SK-N-SH (cell line): ENCODE measurements at regions not wholly inside any gene's neighbourhood (a gene's known extent, or its start where the extent isn't known, plus 50 kb on each side); places are given as distances from the start of the nearest gene placed in this dataset.

Experiments
- CTCF ChIA-PET: fragments of 300-600, 350-600 bp; formaldehyde crosslinking; extraction: SDS; loops from one replicate; lab custom pipeline; 2021; lab: Yijun Ruan, JAX
- POLR2A ChIA-PET: fragments of 350-600 bp; sonication (Branson Sonifier 250); formaldehyde crosslinking; extraction: SDS; loops from one replicate; lab custom pipeline; 2020; ENCODE audit warnings: antibody characterized with exemption, inconsistent platforms; lab: Yijun Ruan, JAX
- DNase-seq: peaks from one replicate; pipeline ENCODE4 v3.0.0; 2012
- H2AFZ ChIP-seq: fragments of 200-600 bp; sonication (generic); 2 replicates; pipeline ENCODE4 v1.8.1; 2016; ENCODE audit warnings: antibody characterized with exemption, mild to moderate bottlenecking, low read depth
- H3F3A ChIP-seq: fragments of 200-600 bp; sonication (generic); replicated peaks from 2 replicates; pipeline ENCODE3; 2016; ENCODE audit warnings: antibody characterized with exemption, mild to moderate bottlenecking; ENCODE audit not compliant: insufficient read depth
- H3K27ac ChIP-seq, 2 experiments: fragments of 200-500 bp in 1 of 2; fragments of 200-600 bp in 1 of 2; sonication (Bioruptor generic) in 1 of 2; sonication (generic), shearing (Covaris generic) in 1 of 2; 2 replicates each; pipeline versions ENCODE4 v1.5.1 to v1.6.1; 2014 to 2016; ENCODE audit warnings: low read depth in 2 of 2, inconsistent platforms in 1 of 2, low read length in 1 of 2, mild to moderate bottlenecking in 1 of 2, mixed read lengths in 1 of 2
- H3K27me3 ChIP-seq: fragments of 200-600 bp; sonication (generic), shearing (Covaris generic); 2 replicates; pipeline ENCODE4 v1.6.1; 2016; ENCODE audit warnings: mixed run types; ENCODE audit not compliant: insufficient read depth
- H3K36me3 ChIP-seq, 2 experiments: fragments of 200-500 bp in 1 of 2; fragments of 200-600 bp in 1 of 2; sonication (Bioruptor generic) in 1 of 2; sonication (generic) in 1 of 2; replicated peaks in 1 of 2; 2 replicates each; pipeline versions ENCODE3 to v1.5.1; 2014 to 2016; ENCODE audit warnings: low read length in 1 of 2, mild to moderate bottlenecking in 1 of 2; ENCODE audit not compliant: insufficient read depth in 2 of 2, control insufficient read depth in 1 of 2
- H3K4me1 ChIP-seq, 2 experiments: fragments of 200-500 bp in 1 of 2; fragments of 200-600 bp in 1 of 2; sonication (Bioruptor generic) in 1 of 2; sonication (generic), shearing (Covaris generic) in 1 of 2; 2 replicates each; pipeline versions ENCODE4 v1.5.1 to v1.6.1; 2014 to 2016; ENCODE audit warnings: low read depth in 1 of 2, low read length in 1 of 2, mixed run types in 1 of 2; ENCODE audit not compliant: insufficient read depth in 2 of 2, control insufficient read depth in 1 of 2
- H3K4me2 ChIP-seq: fragments of 200-600 bp; sonication (generic), shearing (Covaris generic); 2 replicates; pipeline ENCODE4 v1.6.1; 2017; ENCODE audit warnings: mixed run types
- H3K4me3 ChIP-seq, 2 experiments: fragments of 200-500 bp in 1 of 2; fragments of 200-600 bp in 1 of 2; sonication (Bioruptor generic) in 1 of 2; sonication (generic), shearing (Covaris generic) in 1 of 2; 2 replicates each; pipeline versions ENCODE4 v1.5.1 to v1.8.1; 2014 to 2016; ENCODE audit warnings: low read depth in 2 of 2, inconsistent platforms in 1 of 2, low read length in 1 of 2, mild to moderate bottlenecking in 1 of 2, mixed read lengths in 1 of 2, moderate library complexity in 1 of 2
- H3K79me2 ChIP-seq: fragments of 200-600 bp; sonication (generic); 2 replicates; pipeline ENCODE4 v1.8.1; 2017; ENCODE audit warnings: mild to moderate bottlenecking; ENCODE audit not compliant: insufficient read depth
- H3K9ac ChIP-seq: fragments of 200-600 bp; sonication (generic); 2 replicates; pipeline ENCODE4 v1.6.1; 2017; ENCODE audit warnings: mixed run types
- H3K9me2 ChIP-seq: fragments of 200-600 bp; sonication (generic); 2 replicates; pipeline ENCODE4 v1.6.1; 2017; ENCODE audit warnings: mixed run types
- H3K9me3 ChIP-seq: fragments of 200-600 bp; sonication (generic); 2 replicates; pipeline ENCODE4 v1.6.1; 2017; ENCODE audit warnings: mixed run types, mild to moderate bottlenecking, moderate library complexity
- H4K20me1 ChIP-seq: fragments of 200-600 bp; sonication (generic); 2 replicates; pipeline ENCODE4 v1.6.1; 2017; ENCODE audit warnings: mild to moderate bottlenecking, mixed run types; ENCODE audit not compliant: insufficient read depth
- EP300 ChIP-seq, 2 experiments: IDR thresholded peaks; 2 replicates each; pipeline versions ENCODE4 v1.4.0 to v1.6.1; 2012; ENCODE audit warnings: borderline replicate concordance in 1 of 2, low read depth in 1 of 2, low read length in 1 of 2
- FOSL2 ChIP-seq: IDR thresholded peaks from 2 replicates; pipeline ENCODE4 v1.4.0; 2012; ENCODE audit warnings: low read depth, mild to moderate bottlenecking, moderate library complexity, borderline replicate concordance
- GATA2 ChIP-seq: sonication (generic); formaldehyde crosslinking; IDR thresholded peaks from 2 replicates; pipeline ENCODE4 v1.5.0; 2020; ENCODE audit warnings: mild to moderate bottlenecking, missing genetic modification reagents
- JUND ChIP-seq: IDR thresholded peaks from 2 replicates; pipeline ENCODE4 v1.4.0; 2012
- NFIC ChIP-seq: IDR thresholded peaks from 2 replicates; pipeline ENCODE4 v1.4.0; 2012; ENCODE audit warnings: borderline replicate concordance
- NRF1 ChIP-seq: IDR thresholded peaks from 2 replicates; pipeline ENCODE4 v1.6.1; 2012; ENCODE audit warnings: low read depth, mild to moderate bottlenecking, low read length
- POLR2AphosphoS5 ChIP-seq: IDR thresholded peaks from 2 replicates; pipeline ENCODE4 v1.6.1; 2012; ENCODE audit warnings: low read depth, low read length
- RAD21 ChIP-seq: IDR thresholded peaks from 2 replicates; pipeline ENCODE4 v1.6.1; 2012; ENCODE audit warnings: mild to moderate bottlenecking, low read length
- RCOR1 ChIP-seq: fragments of 150-350 bp; IDR thresholded peaks from 2 replicates; pipeline ENCODE4 v1.6.1; 2017; ENCODE audit warnings: antibody characterized with exemption, low read length
- RFX5 ChIP-seq: IDR thresholded peaks from 2 replicates; pipeline ENCODE4 v1.6.1; 2012; ENCODE audit warnings: mild to moderate bottlenecking, improper control_type of control experiment, low read length
- RXRA ChIP-seq: IDR thresholded peaks from 2 replicates; pipeline ENCODE4 v1.4.0; 2012; ENCODE audit warnings: low read depth, mild to moderate bottlenecking, borderline replicate concordance
- TEAD4 ChIP-seq: IDR thresholded peaks from 2 replicates; pipeline ENCODE4 v1.4.0; 2012; ENCODE audit warnings: mild to moderate bottlenecking, borderline replicate concordance; ENCODE audit not compliant: insufficient read depth
- ZBTB33 ChIP-seq: IDR thresholded peaks from 2 replicates; pipeline ENCODE4 v1.4.0; 2012; ENCODE audit warnings: low read depth, borderline replicate concordance
- WGBS: methylation state at CpG from one replicate; pipeline ENCODE4 v1.1.6; 2017; ENCODE audit warnings: low lambda C conversion rate; 5-methylcytosine and 5-hydroxymethylcytosine counted together
- TF ChIP-seq, protein P1 (sequence below): fragments of 150-350 bp; IDR thresholded peaks from 2 replicates; pipeline ENCODE4 v1.6.1; 2016; ENCODE audit warnings: mild to moderate bottlenecking, low read depth, low read length
- TF ChIP-seq, protein P2 (sequence below): IDR thresholded peaks from 2 replicates; pipeline ENCODE4; 2012

DNA sequence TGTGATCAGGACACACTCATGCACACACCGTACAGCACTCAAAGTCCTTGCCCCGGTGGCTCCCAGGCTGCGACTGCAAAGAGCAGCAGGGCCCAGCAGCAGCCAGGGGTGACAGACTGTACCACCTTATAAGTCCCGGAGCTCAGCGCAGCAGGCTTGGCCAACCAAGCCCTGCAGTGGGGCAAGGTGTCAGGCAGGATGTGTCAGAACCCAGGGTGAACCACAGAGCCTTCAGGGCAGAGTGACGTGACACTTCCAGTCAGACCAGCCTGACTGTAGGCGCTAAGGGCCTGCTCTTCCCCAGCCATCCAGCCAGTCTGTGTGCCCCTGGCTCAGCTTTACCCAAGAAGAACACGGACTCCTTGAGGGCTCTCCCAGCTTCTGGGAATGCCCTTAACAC, 204.1 kb downstream of the COPRS start:
- Histone ChIP-seq H3K79me2 (no peaks in the 10 kb centered on the region), H3K27ac (no peak overlapping the region), H3K4me3 (no peak overlapping the region), H3K9me2 (no peaks in the 10 kb centered on the region), H3K9me3 (no peaks in the 10 kb centered on the region), H3F3A (no peaks in the 10 kb centered on the region), H3K4me1 (no peaks in the 10 kb centered on the region), H3K4me2 (no peak overlapping the region), H3K27me3 (no peaks in the 10 kb centered on the region), H3K36me3 (no peaks in the 10 kb centered on the region), H2AFZ (no peak overlapping the region), H4K20me1 (no peaks in the 10 kb centered on the region), H3K9ac (no peak overlapping the region)
- DNase-seq, result no peak
- ChIA-PET POLR2A (no interaction called here), CTCF (interaction anchor here (1.6 kb wide), 1 partner anchor 188 kb away, joined by 4 read pairs; no protein-coding TSS in a partner anchor)
- no peak for TF ChIP-seq RXRA
- TF ChIP-seq, protein P1, sequence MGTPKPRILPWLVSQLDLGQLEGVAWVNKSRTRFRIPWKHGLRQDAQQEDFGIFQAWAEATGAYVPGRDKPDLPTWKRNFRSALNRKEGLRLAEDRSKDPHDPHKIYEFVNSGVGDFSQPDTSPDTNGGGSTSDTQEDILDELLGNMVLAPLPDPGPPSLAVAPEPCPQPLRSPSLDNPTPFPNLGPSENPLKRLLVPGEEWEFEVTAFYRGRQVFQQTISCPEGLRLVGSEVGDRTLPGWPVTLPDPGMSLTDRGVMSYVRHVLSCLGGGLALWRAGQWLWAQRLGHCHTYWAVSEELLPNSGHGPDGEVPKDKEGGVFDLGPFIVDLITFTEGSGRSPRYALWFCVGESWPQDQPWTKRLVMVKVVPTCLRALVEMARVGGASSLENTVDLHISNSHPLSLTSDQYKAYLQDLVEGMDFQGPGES, result no peak
- no peak for TF ChIP-seq JUND
- TF ChIP-seq, protein P2, sequence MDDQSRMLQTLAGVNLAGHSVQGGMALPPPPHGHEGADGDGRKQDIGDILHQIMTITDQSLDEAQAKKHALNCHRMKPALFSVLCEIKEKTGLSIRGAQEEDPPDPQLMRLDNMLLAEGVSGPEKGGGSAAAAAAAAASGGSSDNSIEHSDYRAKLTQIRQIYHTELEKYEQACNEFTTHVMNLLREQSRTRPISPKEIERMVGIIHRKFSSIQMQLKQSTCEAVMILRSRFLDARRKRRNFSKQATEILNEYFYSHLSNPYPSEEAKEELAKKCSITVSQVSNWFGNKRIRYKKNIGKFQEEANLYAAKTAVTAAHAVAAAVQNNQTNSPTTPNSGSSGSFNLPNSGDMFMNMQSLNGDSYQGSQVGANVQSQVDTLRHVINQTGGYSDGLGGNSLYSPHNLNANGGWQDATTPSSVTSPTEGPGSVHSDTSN, result no peak
- no peak for TF ChIP-seq TEAD4
- TF ChIP-seq EP300 (IDR thresholded peaks at IDR 0.05; ENCODE audit: borderline replicate concordance in 1 of 2, low read depth in 1 of 2, low read length in 1 of 2), result no peak
- WGBS, result 100% methylated on average over 2 of the region's 8 CpGs

DNA sequence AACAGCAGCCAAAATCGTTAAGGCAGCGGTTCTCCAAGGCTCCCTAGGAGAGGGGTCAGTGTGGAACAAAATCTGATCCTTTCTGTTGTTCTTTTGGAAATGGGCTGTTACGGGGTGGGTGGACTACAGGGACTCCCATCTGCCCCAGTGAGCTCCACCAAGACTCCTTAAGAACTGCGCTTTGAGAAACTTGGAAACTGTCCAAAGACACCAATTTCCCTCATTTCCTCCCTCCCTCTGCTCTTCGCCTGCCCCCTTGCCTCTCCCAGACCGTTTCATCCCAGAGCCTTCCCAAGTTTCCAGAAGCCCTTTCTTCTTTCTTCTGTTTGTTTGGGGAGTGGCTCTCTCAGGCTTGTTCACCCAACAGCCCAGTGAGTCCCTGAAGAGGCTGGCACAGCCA, 205.4 kb downstream of the COPRS start:
- H4K20me1 ChIP-seq, result no peaks in the 10 kb centered on the region
- no peak for DNase-seq
- WGBS, result 67% methylated on average over 6 of the region's 6 CpGs
- ChIA-PET POLR2A (no interaction called here), CTCF (no interaction called here)
- no peaks in the 10 kb centered on the region for H3K9me3 ChIP-seq
- no peaks in the 10 kb centered on the region for H3K9me2 ChIP-seq
- no peak overlapping the region for H3K27ac ChIP-seq
- H3K4me1 ChIP-seq, result no peaks in the 10 kb centered on the region
- H3K36me3 ChIP-seq, result no peaks in the 10 kb centered on the region
- H2AFZ ChIP-seq, result no peak overlapping the region
- no peaks in the 10 kb centered on the region for H3K79me2 ChIP-seq
- H3F3A ChIP-seq, result no peaks in the 10 kb centered on the region
- H3K9ac ChIP-seq, result no peak overlapping the region
- H3K4me3 ChIP-seq, result no peak overlapping the region
- no peaks in the 10 kb centered on the region for H3K27me3 ChIP-seq
- TF ChIP-seq RCOR1, result no peak
- no peak overlapping the region for H3K4me2 ChIP-seq

- Histone ChIP-seq H3K9me3 (no peaks in the 10 kb centered on the region), H3K4me3 (no peak overlapping the region), H3K9ac (no peak overlapping the region), H3K4me2 (no peak overlapping the region), H3K27me3 (no peaks in the 10 kb centered on the region), H3F3A (no peaks in the 10 kb centered on the region), H2AFZ (no peak overlapping the region), H3K79me2 (no peaks in the 10 kb centered on the region), H3K9me2 (no peaks in the 10 kb centered on the region), H3K4me1 (no peaks in the 10 kb centered on the region), H3K27ac (no peak overlapping the region), H4K20me1 (no peaks in the 10 kb centered on the region), H3K36me3 (no peaks in the 10 kb centered on the region)
- ChIA-PET CTCF (interaction anchor here (2.0 kb wide), 1 partner anchor 191 kb away, joined by 11 read pairs; no protein-coding TSS in a partner anchor), POLR2A (no interaction called here)
- 56% methylated on average over 5 of the region's 5 CpGs for WGBS
- DNase-seq, result no peak
- TF ChIP-seq RFX5 (no peak), NFIC (no peak), FOSL2 (no peak), NRF1 (no peak), GATA2 (CRISPR knock-in tag) (no peak), ZBTB33 (no peak), RAD21 (no peak), RXRA (no peak), POLR2AphosphoS5 (no peak), RCOR1 (no peak)
- TF ChIP-seq, protein P2, result no peak
These were observed 208.1 kb downstream of the COPRS start for GRCh38 chr17:31650756-31651520.
